ENCODE measurements at regions not wholly inside any gene's neighbourhood (a gene's known extent, or its start where the extent isn't known, plus 50 kb on each side); places are given as distances from the start of the nearest gene placed in this dataset.

DNA sequence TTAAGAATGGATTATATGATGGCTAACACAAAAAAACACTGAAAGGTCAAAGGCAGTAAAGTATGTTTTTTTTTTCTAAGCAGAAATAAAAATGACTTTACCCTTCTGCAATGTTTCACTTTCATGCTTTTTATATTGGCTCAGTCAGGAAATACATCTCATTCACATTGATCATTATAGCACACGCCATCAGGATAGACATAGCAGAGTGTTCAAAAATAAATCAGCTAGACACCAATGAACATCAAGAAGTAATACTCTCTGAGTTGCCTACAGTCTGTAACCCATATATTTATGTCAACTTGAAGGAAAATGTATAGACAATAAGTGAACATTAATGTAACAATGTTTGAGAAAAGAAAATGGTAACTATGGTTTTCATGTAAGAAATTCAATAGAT lies 535.2 kb upstream of the EPHA7 start:
- POLR2A ChIA-PET, result no interaction called here
- H3K9me3 ChIP-seq (ENCODE audit: control insufficient read depth, insufficient read depth, low read depth, low read length), result no peaks in the 10 kb centered on the region
- TF ChIP-seq, protein P1, sequence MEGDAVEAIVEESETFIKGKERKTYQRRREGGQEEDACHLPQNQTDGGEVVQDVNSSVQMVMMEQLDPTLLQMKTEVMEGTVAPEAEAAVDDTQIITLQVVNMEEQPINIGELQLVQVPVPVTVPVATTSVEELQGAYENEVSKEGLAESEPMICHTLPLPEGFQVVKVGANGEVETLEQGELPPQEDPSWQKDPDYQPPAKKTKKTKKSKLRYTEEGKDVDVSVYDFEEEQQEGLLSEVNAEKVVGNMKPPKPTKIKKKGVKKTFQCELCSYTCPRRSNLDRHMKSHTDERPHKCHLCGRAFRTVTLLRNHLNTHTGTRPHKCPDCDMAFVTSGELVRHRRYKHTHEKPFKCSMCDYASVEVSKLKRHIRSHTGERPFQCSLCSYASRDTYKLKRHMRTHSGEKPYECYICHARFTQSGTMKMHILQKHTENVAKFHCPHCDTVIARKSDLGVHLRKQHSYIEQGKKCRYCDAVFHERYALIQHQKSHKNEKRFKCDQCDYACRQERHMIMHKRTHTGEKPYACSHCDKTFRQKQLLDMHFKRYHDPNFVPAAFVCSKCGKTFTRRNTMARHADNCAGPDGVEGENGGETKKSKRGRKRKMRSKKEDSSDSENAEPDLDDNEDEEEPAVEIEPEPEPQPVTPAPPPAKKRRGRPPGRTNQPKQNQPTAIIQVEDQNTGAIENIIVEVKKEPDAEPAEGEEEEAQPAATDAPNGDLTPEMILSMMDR (IDR thresholded peaks at IDR 0.05), result no peak
- TF ChIP-seq TCF7L2 (IDR thresholded peaks at IDR 0.05; ENCODE audit: low read depth, low read length) (no peak), SIN3A (IDR thresholded peaks at IDR 0.05; ENCODE audit: borderline replicate concordance, insufficient read depth, low read depth, low read length) (no peak), POLR2AphosphoS5 (IDR thresholded peaks at IDR 0.05; ENCODE audit: low read depth, low read length) (no peak)
- TF ChIP-seq, protein P2, sequence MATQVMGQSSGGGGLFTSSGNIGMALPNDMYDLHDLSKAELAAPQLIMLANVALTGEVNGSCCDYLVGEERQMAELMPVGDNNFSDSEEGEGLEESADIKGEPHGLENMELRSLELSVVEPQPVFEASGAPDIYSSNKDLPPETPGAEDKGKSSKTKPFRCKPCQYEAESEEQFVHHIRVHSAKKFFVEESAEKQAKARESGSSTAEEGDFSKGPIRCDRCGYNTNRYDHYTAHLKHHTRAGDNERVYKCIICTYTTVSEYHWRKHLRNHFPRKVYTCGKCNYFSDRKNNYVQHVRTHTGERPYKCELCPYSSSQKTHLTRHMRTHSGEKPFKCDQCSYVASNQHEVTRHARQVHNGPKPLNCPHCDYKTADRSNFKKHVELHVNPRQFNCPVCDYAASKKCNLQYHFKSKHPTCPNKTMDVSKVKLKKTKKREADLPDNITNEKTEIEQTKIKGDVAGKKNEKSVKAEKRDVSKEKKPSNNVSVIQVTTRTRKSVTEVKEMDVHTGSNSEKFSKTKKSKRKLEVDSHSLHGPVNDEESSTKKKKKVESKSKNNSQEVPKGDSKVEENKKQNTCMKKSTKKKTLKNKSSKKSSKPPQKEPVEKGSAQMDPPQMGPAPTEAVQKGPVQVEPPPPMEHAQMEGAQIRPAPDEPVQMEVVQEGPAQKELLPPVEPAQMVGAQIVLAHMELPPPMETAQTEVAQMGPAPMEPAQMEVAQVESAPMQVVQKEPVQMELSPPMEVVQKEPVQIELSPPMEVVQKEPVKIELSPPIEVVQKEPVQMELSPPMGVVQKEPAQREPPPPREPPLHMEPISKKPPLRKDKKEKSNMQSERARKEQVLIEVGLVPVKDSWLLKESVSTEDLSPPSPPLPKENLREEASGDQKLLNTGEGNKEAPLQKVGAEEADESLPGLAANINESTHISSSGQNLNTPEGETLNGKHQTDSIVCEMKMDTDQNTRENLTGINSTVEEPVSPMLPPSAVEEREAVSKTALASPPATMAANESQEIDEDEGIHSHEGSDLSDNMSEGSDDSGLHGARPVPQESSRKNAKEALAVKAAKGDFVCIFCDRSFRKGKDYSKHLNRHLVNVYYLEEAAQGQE (IDR thresholded peaks at IDR 0.05; ENCODE audit: insufficient read depth in 1 of 2, low read depth in 2 of 2, low read length in 1 of 2), result no peak
- CTCF ChIA-PET, result no interaction called here
- no peaks in the 10 kb centered on the region for H3K27me3 ChIP-seq (ENCODE audit: control insufficient read depth, insufficient read depth, low read length)
- in situ Hi-C loops (cut with HindIII; ENCODE audit: low pct_unique_long_range_greater_than_20kb, low sequenced_read_pairs) (no loop called here), intact Hi-C loops (cut with micrococcal nuclease; ENCODE audit: unreplicated experiment) (no loop called here)
- no peak for DNase-seq (ENCODE audit: low read depth, low spot score)
- H3K27ac ChIP-seq (ENCODE audit: low read length), result no peak overlapping the region
- no peak for ATAC-seq
- H3K36me3 ChIP-seq (ENCODE audit: control insufficient read depth, insufficient read depth, low read length), result no peaks in the 10 kb centered on the region
- BruUV-seq (replicated peaks), result no TSS peak
- H3K4me1 ChIP-seq (ENCODE audit: control insufficient read depth, insufficient read depth, low read length), result no peaks in the 10 kb centered on the region
- H3K4me3 ChIP-seq (ENCODE audit: low read depth in 2 of 2, low read length in 2 of 2), result no peak overlapping the region

DNA sequence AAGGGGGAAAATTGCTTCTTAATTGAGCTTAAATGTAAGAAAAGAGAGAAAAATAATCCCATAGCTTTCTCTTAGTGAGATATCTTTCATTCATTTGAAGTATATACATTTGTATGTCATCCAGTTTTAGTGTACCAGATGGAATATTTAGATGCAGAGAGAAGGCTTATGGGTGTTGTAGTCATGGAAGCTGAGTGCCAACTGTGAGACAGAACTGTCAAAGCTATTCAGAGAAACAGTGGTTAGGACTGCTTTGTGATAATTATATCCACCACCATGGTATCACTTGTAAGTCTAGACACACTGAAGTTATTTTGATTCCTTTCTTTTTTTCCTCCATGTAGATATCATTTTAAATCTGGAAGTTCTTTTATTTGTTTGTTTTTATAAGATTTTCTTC lies 524.3 kb upstream of the EPHA7 start:
- no peak for TF ChIP-seq SIN3A (IDR thresholded peaks at IDR 0.05; ENCODE audit: borderline replicate concordance, insufficient read depth, low read depth, low read length)
- TF ChIP-seq POLR2AphosphoS5 (IDR thresholded peaks at IDR 0.05; ENCODE audit: low read depth, low read length), result no peak
- TF ChIP-seq TCF7L2 (IDR thresholded peaks at IDR 0.05; ENCODE audit: low read depth, low read length), result no peak
- TF ChIP-seq, protein P1 (IDR thresholded peaks at IDR 0.05), result no peak
- no peaks in the 10 kb centered on the region for H3K36me3 ChIP-seq (ENCODE audit: control insufficient read depth, insufficient read depth, low read length)
- no peaks in the 10 kb centered on the region for H3K27me3 ChIP-seq (ENCODE audit: control insufficient read depth, insufficient read depth, low read length)
- no peaks in the 10 kb centered on the region for H3K4me1 ChIP-seq (ENCODE audit: control insufficient read depth, insufficient read depth, low read length)
- intact Hi-C loops (cut with micrococcal nuclease; ENCODE audit: unreplicated experiment), result no loop called here
- POLR2A ChIA-PET, result no interaction called here
- no peak for DNase-seq (ENCODE audit: low read depth, low spot score)
- CTCF ChIA-PET, result no interaction called here
- in situ Hi-C loops (cut with HindIII; ENCODE audit: low pct_unique_long_range_greater_than_20kb, low sequenced_read_pairs), result no loop called here
- BruUV-seq (replicated peaks), result no TSS peak
- no peaks in the 10 kb centered on the region for H3K9me3 ChIP-seq (ENCODE audit: control insufficient read depth, insufficient read depth, low read depth, low read length)
- ATAC-seq, result no peak
- no peak overlapping the region for H3K27ac ChIP-seq (ENCODE audit: low read length)
- H3K4me3 ChIP-seq (ENCODE audit: low read depth in 2 of 2, low read length in 2 of 2), result no peak overlapping the region
